ENCODE measurements at regions not wholly inside any gene's neighbourhood (a gene's known extent, or its start where the extent isn't known, plus 50 kb on each side); places are given as distances from the start of the nearest gene placed in this dataset.
"Not testable (repeated sequence)": the region's sequence is repeated elsewhere in the genome, so short reads cannot be mapped to it uniquely, and the experiment has no call there.

DNA sequence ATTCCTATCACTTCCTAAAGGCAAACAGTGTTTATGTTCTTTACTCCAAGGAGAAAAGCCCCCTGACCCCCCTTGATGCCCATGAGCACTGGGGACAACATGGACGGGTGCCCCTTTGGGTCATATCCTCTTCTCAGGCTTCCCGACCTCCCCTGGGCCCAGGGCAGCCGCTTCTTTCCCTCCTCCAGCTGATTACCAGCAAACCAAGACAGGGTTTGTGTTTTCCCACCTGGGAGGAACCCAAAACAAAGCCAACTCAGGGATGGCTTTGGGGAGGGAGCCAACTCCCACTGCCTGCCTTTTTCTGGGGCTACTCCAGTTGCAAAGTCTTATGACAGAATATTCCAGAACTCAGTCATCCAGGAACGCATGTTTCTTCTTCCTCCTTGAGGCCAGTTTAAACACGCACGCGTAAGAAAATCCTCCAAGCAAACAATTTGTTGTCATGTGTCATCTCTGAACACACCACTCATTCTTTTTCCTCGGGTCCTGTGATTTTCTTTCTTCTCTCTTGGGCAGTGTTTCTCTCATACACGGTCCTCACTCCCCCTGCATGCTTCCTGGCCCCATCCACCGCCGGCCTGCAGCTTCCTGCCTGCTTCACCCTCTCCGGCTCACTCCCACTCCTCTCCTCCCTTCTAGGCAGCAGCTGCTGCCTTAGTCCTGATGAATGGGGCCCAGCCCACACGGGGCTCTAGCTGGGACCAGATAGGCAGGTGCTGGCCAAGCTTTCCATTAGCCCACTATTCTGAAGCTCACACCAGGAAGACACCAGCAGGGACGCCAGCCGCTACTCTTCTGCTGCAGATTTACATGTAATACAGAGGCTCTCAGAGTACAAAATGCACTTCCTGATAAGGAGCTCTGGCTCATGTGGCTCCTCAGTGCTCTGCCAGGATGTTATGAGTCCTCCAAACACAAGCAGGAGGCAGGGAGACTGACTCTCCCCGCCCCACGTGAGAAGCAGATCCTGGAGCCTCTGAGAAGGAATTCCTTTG is 116.7 kb upstream of the VOPP1 start:
- H3K36me3 ChIP-seq (ENCODE audit: control insufficient read depth in 2 of 2, extremely low read depth in 1 of 2, insufficient read depth in 1 of 2, low read length in 1 of 2); H3K9me3 ChIP-seq; ATAC-seq (replicated peaks in 1 of 4); POLR2A ChIA-PET; H3K4me1 ChIP-seq (ENCODE audit: control insufficient read depth in 1 of 2, extremely low read depth in 1 of 2, insufficient read depth in 2 of 2, low read length in 2 of 2); H3K4me3 Mint-ChIP-seq; H3K4me3 ChIP-seq (ENCODE audit: control insufficient read depth in 1 of 2, extremely low read depth in 1 of 2, low read length in 1 of 2); H3K27me3 ChIP-seq (replicated peaks in 1 of 2; ENCODE audit: control insufficient read depth in 2 of 2, extremely low read depth in 1 of 2, insufficient read depth in 2 of 2, low read length in 1 of 2); DNase-seq; H3K9me3 Mint-ChIP-seq; H3K4me1 Mint-ChIP-seq; H3K27ac Mint-ChIP-seq; H3K27me3 Mint-ChIP-seq; H3K36me3 Mint-ChIP-seq; H3K27ac ChIP-seq (ENCODE audit: low read length); CTCF ChIA-PET: not testable (repeated sequence)
- 35% methylated on average over 10 of the region's 17 CpGs for whole genome bisulfite sequencing (ENCODE audit: insufficient coverage)

DNA sequence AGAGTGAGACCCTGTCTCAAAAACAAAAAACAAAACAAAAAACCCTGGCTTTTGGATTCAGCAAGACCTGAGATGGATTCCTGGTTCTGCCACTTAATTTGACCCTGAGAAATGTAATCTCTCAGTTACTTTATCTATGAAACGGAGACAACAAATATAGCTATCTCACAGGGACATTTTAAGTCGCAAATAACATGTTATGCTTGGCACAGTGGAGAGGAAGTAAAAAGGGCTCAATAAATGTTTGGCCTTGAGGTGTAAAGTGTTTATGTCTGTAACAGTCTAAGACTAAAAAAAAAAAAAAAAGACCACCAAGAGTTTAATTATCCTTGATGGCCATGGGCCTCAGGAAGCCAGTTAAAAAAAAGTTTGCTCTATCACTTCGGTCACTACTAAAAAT is 116.0 kb upstream of the VOPP1 start:
- H3K4me1 ChIP-seq (ENCODE audit: control insufficient read depth in 1 of 2, extremely low read depth in 1 of 2, insufficient read depth in 2 of 2, low read length in 2 of 2); H3K27me3 ChIP-seq (replicated peaks in 1 of 2; ENCODE audit: control insufficient read depth in 2 of 2, extremely low read depth in 1 of 2, insufficient read depth in 2 of 2, low read length in 1 of 2); POLR2A ChIA-PET; DNase-seq; H3K36me3 ChIP-seq (ENCODE audit: control insufficient read depth in 2 of 2, extremely low read depth in 1 of 2, insufficient read depth in 1 of 2, low read length in 1 of 2); ATAC-seq (replicated peaks in 1 of 4); H3K27ac ChIP-seq (ENCODE audit: low read length); H3K9me3 Mint-ChIP-seq; H3K4me1 Mint-ChIP-seq; H3K27ac Mint-ChIP-seq; H3K36me3 Mint-ChIP-seq; H3K27me3 Mint-ChIP-seq; H3K9me3 ChIP-seq; CTCF ChIA-PET; H3K4me3 ChIP-seq (ENCODE audit: control insufficient read depth in 1 of 2, extremely low read depth in 1 of 2, low read length in 1 of 2); H3K4me3 Mint-ChIP-seq: not testable (repeated sequence)
- WGBS (ENCODE audit: insufficient coverage): 100% methylated on average over 1 of the region's 3 CpGs

DNA sequence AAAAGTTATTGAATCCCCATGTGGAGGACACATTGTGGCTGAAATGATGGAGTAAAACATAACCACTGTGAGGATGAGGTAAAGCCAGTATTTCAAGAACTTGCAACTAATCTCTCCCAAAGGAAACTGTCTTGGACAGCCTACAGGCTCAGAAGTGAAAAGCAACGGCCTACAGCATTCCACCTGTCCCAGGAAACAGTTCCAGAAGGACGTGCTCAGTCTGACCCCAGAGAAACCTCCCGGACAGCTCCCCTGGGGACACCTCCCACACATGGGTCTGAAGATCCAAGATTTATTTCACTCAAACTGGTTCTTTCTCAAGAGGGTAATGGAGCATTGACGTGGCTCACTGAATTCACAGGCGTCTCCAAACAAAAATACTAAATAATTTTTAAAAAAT is 115.0 kb upstream of the VOPP1 start:
- POLR2A ChIA-PET; ATAC-seq (replicated peaks in 1 of 4); H3K4me1 Mint-ChIP-seq; CTCF ChIA-PET; H3K27me3 Mint-ChIP-seq; H3K4me3 Mint-ChIP-seq; H3K4me3 ChIP-seq (ENCODE audit: control insufficient read depth in 1 of 2, extremely low read depth in 1 of 2, low read length in 1 of 2); H3K9me3 Mint-ChIP-seq; H3K27ac ChIP-seq (ENCODE audit: low read length); H3K27ac Mint-ChIP-seq; DNase-seq; H3K27me3 ChIP-seq (replicated peaks in 1 of 2; ENCODE audit: control insufficient read depth in 2 of 2, extremely low read depth in 1 of 2, insufficient read depth in 2 of 2, low read length in 1 of 2); H3K36me3 ChIP-seq (ENCODE audit: control insufficient read depth in 2 of 2, extremely low read depth in 1 of 2, insufficient read depth in 1 of 2, low read length in 1 of 2); H3K9me3 ChIP-seq; H3K4me1 ChIP-seq (ENCODE audit: control insufficient read depth in 1 of 2, extremely low read depth in 1 of 2, insufficient read depth in 2 of 2, low read length in 2 of 2); H3K36me3 Mint-ChIP-seq: not testable (repeated sequence)
- no CpG with 5 or more reads among the region's 5 CpGs for WGBS (ENCODE audit: insufficient coverage)

DNA sequence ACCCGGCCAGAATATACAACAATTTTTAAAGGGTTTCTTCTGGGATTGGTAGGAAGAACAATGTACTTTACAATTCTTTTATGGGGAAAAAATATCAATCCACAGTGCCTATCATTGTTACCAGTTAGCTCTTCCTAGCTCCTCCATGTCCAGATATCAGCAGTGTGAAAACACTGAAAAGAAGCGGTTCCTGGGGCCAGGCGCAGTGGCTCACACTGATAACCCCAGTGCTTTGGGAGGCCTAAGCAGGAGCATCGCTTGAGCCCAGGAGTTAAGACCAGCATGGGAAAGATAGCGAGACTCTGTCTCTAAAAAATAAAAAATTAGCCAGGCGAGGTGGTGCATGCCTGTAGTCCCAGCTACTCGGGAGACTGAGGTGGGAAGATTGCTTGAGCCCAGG is 114.5 kb upstream of the VOPP1 start:
- H3K27ac ChIP-seq (ENCODE audit: low read length); H3K9me3 Mint-ChIP-seq; DNase-seq; H3K4me1 Mint-ChIP-seq; CTCF ChIA-PET; ATAC-seq (replicated peaks in 1 of 4); H3K4me1 ChIP-seq (ENCODE audit: control insufficient read depth in 1 of 2, extremely low read depth in 1 of 2, insufficient read depth in 2 of 2, low read length in 2 of 2); H3K36me3 Mint-ChIP-seq; H3K9me3 ChIP-seq; H3K27me3 ChIP-seq (replicated peaks in 1 of 2; ENCODE audit: control insufficient read depth in 2 of 2, extremely low read depth in 1 of 2, insufficient read depth in 2 of 2, low read length in 1 of 2); H3K4me3 ChIP-seq (ENCODE audit: control insufficient read depth in 1 of 2, extremely low read depth in 1 of 2, low read length in 1 of 2); H3K27me3 Mint-ChIP-seq; POLR2A ChIA-PET; H3K36me3 ChIP-seq (ENCODE audit: control insufficient read depth in 2 of 2, extremely low read depth in 1 of 2, insufficient read depth in 1 of 2, low read length in 1 of 2); H3K27ac Mint-ChIP-seq; H3K4me3 Mint-ChIP-seq: not testable (repeated sequence)
- 90% methylated on average over 2 of the region's 7 CpGs for WGBS (ENCODE audit: insufficient coverage)

DNA sequence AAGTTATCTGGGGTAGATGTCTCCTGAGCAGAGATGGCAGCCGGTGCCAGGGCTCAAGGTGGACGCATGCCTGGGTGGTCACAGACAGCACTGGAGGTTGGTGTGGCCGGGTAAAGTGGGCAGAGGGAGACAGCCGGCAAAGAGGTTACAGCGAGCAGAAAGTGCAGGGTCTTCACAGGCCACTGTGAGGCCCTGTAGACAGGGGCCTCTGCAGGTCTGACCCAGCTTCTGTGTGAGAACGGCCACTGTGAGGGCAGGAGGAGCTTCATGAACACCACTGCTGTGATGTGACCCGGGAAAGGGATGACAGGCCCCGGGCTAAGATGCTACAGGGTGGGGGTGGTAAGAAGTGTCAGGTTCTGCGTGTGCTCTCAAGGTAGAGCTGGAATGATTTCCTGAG is 111.2 kb upstream of the VOPP1 start:
- H3K27ac ChIP-seq (ENCODE audit: low read length); H3K27me3 ChIP-seq (replicated peaks in 1 of 2; ENCODE audit: control insufficient read depth in 2 of 2, extremely low read depth in 1 of 2, insufficient read depth in 2 of 2, low read length in 1 of 2); H3K27me3 Mint-ChIP-seq; ATAC-seq (replicated peaks in 1 of 4); H3K4me3 ChIP-seq (ENCODE audit: control insufficient read depth in 1 of 2, extremely low read depth in 1 of 2, low read length in 1 of 2); H3K4me3 Mint-ChIP-seq; H3K36me3 ChIP-seq (ENCODE audit: control insufficient read depth in 2 of 2, extremely low read depth in 1 of 2, insufficient read depth in 1 of 2, low read length in 1 of 2); H3K4me1 ChIP-seq (ENCODE audit: control insufficient read depth in 1 of 2, extremely low read depth in 1 of 2, insufficient read depth in 2 of 2, low read length in 2 of 2); DNase-seq; CTCF ChIA-PET; H3K9me3 Mint-ChIP-seq; H3K36me3 Mint-ChIP-seq; H3K27ac Mint-ChIP-seq; H3K9me3 ChIP-seq; H3K4me1 Mint-ChIP-seq; POLR2A ChIA-PET: not testable (repeated sequence)
- 82% methylated on average over 6 of the region's 9 CpGs for WGBS (ENCODE audit: insufficient coverage)

DNA sequence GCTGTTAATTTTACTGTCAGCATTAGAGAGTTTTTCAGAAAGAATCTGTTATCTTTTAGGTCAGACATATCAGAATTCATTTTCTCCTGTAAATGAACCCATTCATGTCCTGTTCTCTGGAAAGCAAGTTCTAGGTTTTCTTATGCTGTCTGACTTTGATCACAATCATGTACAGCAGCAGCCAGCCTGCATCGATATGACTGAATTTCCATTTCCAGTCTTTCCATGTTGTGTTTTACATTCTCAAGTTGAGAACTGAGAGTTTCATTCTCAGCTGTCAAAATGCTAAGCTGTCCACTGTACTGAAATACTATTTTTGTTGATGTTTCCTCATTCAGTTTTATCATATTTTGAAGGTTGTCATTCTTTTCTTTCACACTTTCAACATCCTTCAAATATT is 103.3 kb upstream of the VOPP1 start:
- H3K4me3 Mint-ChIP-seq; H3K27ac ChIP-seq (ENCODE audit: low read length); H3K27me3 Mint-ChIP-seq; H3K27ac Mint-ChIP-seq; H3K27me3 ChIP-seq (replicated peaks in 1 of 2; ENCODE audit: control insufficient read depth in 2 of 2, extremely low read depth in 1 of 2, insufficient read depth in 2 of 2, low read length in 1 of 2); H3K4me1 Mint-ChIP-seq; CTCF ChIA-PET; H3K36me3 ChIP-seq (ENCODE audit: control insufficient read depth in 2 of 2, extremely low read depth in 1 of 2, insufficient read depth in 1 of 2, low read length in 1 of 2); ATAC-seq (replicated peaks in 1 of 4); H3K9me3 Mint-ChIP-seq; H3K4me1 ChIP-seq (ENCODE audit: control insufficient read depth in 1 of 2, extremely low read depth in 1 of 2, insufficient read depth in 2 of 2, low read length in 2 of 2); H3K9me3 ChIP-seq; H3K4me3 ChIP-seq (ENCODE audit: control insufficient read depth in 1 of 2, extremely low read depth in 1 of 2, low read length in 1 of 2); DNase-seq; H3K36me3 Mint-ChIP-seq; POLR2A ChIA-PET: not testable (repeated sequence)
- no CpG with 5 or more reads among the region's 1 CpG for WGBS (ENCODE audit: insufficient coverage)

DNA sequence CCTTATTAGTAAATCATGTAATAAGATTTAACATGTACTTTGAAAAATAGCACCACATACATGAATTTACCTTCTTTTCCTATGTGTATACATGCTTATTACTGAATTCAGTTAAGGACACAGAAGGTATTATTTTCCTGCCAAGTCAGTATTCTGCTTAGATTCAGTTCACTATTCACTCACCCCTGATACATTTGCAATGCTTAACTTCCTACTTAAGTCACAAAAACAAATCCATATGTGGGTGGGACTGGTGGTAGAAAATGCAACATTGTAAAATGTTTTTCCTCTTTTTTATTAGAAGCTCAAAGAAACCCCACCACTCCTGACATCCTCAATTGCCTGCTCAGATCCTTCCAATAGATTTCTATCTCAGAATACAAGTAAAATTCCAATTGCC is 101.2 kb upstream of the VOPP1 start:
- H3K27me3 Mint-ChIP-seq; CTCF ChIA-PET; ATAC-seq (replicated peaks in 1 of 4); POLR2A ChIA-PET; H3K9me3 Mint-ChIP-seq; H3K9me3 ChIP-seq; H3K36me3 Mint-ChIP-seq; H3K36me3 ChIP-seq (ENCODE audit: control insufficient read depth in 2 of 2, extremely low read depth in 1 of 2, insufficient read depth in 1 of 2, low read length in 1 of 2); H3K4me3 Mint-ChIP-seq; H3K27ac ChIP-seq (ENCODE audit: low read length); H3K27ac Mint-ChIP-seq; DNase-seq; H3K4me1 ChIP-seq (ENCODE audit: control insufficient read depth in 1 of 2, extremely low read depth in 1 of 2, insufficient read depth in 2 of 2, low read length in 2 of 2); H3K27me3 ChIP-seq (replicated peaks in 1 of 2; ENCODE audit: control insufficient read depth in 2 of 2, extremely low read depth in 1 of 2, insufficient read depth in 2 of 2, low read length in 1 of 2); H3K4me3 ChIP-seq (ENCODE audit: control insufficient read depth in 1 of 2, extremely low read depth in 1 of 2, low read length in 1 of 2); H3K4me1 Mint-ChIP-seq: not testable (repeated sequence)

Data from T-cell (primary cell).